MM.1S (cell line): ENCODE measurements at regions not wholly inside any gene's neighbourhood (a gene's known extent, or its start where the extent isn't known, plus 50 kb on each side); places are given as distances from the start of the nearest gene placed in this dataset.

Experiments
- CTCF ChIP-seq: fragments of 300-600 bp; sonication (generic); IDR thresholded peaks from 2 replicates; pipeline ENCODE4 v1.5.1; 2016; ENCODE audit warnings: antibody characterized with exemption, low read length, mixed read lengths
- EZH2 ChIP-seq: fragments of 300-600 bp; sonication (generic); optimal IDR thresholded peaks from 2 replicates; pipeline ENCODE3; 2017; ENCODE audit warnings: low read depth, mild to moderate bottlenecking, antibody characterized with exemption, low read length, mixed read lengths

DNA sequence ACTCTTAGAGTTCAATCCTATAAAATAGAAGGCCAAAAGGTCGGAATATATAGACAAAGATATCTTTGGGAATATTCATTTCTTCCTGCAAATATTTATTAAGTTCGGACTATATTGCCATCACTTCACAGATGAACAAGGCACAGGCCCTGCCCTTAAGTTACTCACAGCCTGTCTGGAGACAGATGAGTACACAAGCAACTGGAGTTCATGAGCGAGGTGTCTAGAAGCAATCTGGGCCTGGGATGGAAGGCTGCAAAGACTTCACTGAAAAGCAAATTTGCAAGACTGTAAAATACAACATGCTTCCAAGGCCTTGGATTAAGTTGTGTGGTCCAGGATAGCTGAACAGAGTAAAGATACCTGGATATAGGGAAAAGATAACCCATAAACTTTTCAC is 56.7 kb upstream of the CEP85L start:
- TF ChIP-seq CTCF (no peak), EZH2 (no peak)
